ENCODE measurements at regions not wholly inside any gene's neighbourhood (a gene's known extent, or its start where the extent isn't known, plus 50 kb on each side); places are given as distances from the start of the nearest gene placed in this dataset.
A peak's percentile ranks its signal among the peaks of the same experiment; 100 is the strongest.
"Not testable (repeated sequence)": the region's sequence is repeated elsewhere in the genome, so short reads cannot be mapped to it uniquely, and the experiment has no call there.

DNA sequence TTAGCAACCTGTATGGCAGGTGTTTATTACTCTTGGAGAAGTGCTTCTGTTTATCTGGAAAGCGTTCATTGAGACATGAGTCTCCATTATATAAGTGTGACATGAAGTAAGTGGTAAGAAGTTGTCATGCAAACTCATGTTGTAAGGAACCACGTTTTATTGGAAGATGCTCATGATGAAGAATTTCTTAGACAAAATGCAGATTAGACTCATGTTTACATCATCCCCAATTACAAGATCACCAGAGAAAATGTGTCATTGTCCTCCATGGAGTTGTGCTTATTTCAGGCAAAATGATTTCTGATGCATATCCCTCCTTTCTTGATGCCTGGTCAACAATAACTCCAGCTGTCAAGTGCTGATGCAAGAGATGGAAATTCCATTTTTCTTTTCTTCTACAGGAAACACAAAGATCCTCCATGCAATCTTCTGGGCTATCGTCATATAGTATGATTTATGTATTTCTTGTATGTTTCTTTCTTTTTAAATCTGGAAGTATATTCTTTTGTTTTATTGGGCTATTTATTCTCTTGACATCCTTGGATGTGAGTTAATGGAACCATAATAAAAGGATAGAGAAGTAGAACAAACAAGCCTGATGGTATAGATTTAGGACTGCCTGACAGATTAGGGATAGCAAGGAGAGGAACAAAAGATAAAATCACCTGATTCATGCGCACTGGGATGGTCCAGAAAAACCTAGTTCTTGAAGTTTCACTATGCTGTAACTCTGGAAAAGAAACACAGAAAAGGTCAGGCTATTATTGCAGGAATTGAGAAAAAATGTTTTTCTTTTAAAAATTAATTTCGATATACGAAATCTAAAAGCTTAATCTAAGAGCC lies 50.7 kb upstream of the DIAPH3 start:
- no peak for DNase-seq

DNA sequence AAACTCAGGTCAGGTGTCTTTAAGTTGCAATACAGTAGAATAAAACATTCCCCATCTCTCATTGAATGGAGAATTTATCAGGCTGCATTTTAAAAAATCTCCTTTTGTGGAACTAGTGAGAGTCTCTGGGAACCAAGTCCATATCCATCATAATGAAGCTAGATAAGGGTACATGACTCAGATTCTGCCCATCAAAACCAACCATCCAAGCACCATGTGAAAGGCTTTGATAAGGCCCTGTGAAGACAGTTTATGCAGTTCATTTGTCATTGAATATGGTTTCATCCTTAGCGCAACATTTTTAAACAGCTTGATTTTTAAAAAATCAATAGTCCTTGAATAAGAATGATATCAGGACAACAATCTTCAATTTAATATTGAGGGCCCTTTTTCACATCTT lies 56.3 kb upstream of the DIAPH3 start:
- no peak for DNase-seq

DNA sequence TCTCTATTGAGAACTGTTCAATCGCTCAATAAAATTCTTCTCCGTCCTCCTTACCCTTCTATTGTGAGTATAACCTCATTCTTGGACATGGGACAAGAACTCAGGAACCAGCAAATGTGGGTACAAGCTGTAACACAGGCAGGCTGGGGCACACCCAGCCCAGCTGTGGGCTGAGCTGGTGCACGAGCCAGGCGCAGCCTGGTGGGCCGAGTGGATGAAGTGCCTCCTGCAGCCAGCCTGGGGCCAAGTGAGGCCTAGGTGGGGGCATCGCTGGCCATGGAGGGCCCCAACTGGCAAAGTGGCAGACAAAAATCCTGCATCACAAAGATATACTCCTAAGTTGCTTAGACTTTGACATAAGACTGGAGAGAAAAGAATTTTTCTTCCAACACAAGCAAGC lies 57.9 kb upstream of the DIAPH3 start:
- DNase-seq, result no peak

GRCh38 chr13:60226507-60226906 lies 62.8 kb upstream of the DIAPH3 start:
- DNase-seq, result peak; percentile 51

- no peak for DNase-seq
Measured at GRCh38 chr13:60227158-60227557, 63.4 kb upstream of the DIAPH3 start.

DNA sequence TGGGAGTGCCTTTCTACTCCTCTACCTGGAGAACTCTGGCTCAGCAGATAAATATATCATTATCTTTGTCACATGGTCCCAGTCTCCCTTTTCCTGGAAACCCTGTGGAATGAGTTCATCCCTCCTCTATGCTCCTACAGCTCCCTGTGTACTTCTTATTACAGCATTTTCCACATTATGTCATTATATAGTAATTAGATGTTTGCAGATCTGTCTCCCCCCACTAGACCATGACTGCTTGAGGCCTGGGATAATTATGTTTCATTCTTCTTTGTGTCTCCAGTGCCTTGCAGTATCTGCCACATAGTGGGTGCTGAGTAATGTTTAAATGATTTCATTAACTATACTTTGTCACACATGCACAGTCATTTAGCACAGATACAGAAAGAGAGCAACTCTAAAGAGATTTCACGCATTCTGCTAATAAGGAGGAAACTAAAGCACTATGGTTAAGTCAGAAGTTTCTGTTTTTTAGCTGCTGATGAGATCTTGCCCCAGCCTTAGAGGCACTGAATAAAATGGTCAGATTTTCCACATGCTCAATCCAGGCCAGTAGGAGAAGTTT lies 66.1 kb upstream of the DIAPH3 start:
- DNase-seq, result peak; percentile 11

GRCh38 chr13:60230593-60230992 lies 66.9 kb upstream of the DIAPH3 start:
- DNase-seq, result peak; percentile 19

DNA sequence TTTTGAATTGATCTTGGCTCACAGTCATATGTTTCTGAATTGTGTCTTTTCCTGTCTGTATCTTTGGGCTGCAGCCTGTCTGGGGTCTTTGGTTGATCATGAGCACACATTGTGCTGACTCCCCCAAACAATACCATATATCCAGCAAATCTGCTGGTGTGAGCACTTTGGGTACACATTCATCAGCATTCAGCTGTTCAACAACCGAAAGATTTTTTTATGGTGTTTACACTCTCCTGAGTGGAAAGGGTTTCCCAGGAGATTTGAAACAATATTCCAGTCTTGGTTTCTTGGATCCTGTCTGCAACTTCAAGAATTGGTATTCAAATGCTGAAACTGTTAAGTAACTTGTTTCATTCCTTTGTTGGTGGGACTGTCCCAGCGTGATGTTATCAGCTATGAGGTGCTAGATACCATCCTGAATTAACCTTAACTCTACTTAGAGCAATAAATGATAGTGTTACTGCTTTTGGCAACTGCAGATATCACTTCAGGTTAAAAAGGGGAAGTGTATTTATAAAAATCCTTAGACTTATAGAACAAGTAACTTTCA lies 78.4 kb upstream of the DIAPH3 start:
- no peak for DNase-seq

DNA sequence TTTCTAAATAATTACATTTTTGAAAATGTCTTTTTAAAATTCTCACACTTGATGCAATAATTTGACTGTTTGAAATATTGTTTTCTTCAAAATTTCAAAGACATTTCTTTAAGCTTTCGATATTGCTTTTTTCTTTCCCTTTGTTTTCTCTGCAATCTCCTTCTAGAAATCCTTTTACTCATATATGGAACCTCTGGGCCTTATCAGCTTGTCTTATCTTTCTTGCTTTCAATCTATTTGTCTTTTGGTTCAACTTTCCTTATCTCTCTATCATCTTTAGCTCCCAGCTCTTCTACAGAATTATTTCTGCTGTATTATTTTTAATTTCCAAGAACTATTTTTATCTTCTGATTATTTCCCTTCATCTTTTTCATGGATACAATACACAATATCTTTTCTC lies 80.7 kb upstream of the DIAPH3 start:
- no peak for DNase-seq

GRCh38 chr13:60251419-60251818 lies 87.7 kb upstream of the DIAPH3 start:
- DNase-seq, result not testable (repeated sequence)

DNA sequence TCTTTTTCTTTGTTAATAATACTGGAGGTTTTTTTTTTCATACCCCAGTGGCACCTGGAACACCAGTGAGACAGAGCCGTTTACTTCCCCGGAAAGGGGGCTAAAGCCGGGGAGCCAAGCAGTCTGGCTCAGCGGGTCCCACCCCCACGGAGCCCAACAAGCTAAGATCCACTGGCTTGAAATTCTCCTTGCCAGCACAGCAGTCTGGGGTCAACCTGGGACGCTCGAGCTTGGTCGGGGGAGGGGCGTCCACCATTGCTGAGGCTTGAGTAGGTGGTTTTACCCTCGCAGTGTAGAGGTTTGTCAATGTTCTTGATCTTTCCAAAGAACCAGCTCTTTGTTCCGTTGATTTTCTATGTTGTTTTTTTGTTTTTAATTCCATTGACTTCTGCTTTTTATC lies 94.6 kb upstream of the DIAPH3 start:
- no peak for DNase-seq

DNA sequence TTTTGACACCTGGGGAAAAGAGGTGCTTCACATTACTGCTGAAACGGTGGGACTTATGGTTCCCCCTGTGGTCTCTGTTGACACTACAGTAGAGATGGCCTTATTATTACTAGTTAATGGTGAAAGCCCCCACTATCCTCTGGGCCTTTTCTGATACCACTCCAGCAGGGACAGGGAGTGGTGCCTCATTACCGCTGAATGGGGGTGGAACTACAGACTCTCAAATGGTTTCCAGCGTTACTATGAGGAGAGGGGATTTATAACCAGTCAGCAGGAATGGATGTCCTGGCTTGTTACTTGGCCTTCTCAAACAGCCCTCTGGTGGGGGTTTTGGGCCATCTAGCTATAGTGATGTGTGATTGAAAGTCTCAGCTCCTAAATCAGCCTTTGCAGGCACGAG lies 96.7 kb upstream of the DIAPH3 start:
- DNase-seq, result no peak

DNA sequence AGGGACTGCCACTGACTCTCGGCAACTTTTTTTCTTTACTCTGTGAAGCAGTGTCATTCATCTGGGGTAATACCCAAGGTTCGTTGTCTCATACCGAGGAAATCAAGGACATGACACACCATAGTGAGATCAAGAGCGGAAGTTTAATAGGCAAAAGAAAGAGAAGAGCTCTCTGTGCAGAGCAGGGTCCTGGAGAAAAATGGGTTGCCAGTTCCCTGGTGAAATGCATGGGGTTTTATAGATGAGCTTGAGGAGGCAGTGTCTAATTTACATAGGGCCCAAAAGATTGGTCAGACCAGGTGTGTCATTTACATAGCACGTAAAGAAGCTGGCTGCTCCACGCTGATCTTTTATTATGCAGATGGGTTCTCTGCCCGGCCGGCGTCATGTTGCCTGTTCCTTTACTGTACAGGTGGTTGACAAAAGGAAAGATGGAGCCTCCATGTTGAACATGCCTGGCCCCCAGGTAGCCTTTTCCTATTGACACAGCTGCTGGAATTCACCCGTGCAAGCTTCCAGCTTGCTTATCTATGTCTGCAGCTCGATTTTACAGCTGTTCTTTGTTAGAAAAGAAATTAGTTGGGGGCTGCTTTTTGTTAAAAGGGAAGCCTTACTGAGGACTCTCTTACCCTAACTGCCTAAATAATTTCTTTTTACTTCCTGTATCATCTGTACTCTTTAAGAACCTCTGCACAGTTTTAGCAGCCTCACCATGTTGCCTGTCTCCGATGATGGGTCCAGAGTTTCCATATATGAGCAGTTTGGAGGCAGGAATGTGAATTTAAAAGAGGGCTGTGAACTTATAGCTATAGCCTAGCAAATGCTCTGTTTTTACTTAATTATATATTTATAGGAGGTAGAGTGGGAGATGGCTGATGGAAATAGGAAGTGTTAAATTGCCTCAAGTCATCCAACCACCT lies 98.0 kb upstream of the DIAPH3 start:
- no peak for DNase-seq

DNA sequence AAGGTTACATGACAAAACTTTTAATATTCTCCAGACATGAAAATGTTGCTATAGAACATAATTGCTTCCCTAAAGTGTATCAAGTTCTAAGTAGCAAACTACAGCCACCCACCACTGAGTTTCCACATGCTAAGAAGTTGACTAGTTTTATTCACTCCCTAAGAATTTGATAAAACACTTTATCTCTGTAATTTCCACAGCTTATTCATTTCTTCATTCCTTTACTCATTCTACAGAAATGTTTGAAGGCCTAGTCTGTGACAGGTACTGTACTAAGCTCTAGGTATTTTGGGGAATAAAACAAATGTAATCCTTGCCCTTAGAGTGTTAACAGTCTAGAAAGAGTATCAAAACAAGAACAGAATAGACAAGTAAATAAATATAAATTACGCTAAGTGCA lies 101.8 kb upstream of the DIAPH3 start:
- DNase-seq, result no peak

- DNase-seq, result peak; percentile 33
Measured at GRCh38 chr13:60267498-60268202, 103.9 kb upstream of the DIAPH3 start.

- DNase-seq, result no peak
Measured at GRCh38 chr13:60268203-60268555, 104.5 kb upstream of the DIAPH3 start.

- DNase-seq, result no peak
Measured at GRCh38 chr13:60273971-60274527, 110.3 kb upstream of the DIAPH3 start.

GRCh38 chr13:60274655-60275054 lies 110.9 kb upstream of the DIAPH3 start:
- no peak for DNase-seq

DNA sequence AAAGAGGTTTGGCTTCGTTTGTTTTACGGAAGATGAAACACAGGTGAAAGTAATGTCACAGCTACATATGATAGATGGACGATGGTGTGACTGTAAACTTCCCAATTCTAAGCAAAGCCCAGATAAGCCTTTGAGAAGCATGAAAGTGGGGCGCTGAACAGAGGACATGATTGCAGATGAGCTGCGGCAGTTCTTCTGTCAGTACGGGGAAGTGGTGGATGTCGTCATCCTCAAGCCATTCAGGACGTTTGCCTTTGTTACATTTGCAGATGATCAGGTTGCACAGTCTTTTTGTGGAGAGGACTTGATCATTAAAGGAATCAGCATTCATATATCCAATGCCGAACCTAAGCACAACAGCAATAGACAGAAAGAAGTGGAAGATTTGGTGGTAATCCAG lies 111.5 kb upstream of the DIAPH3 start:
- no peak for DNase-seq

GRCh38 chr13:60280524-60280923 lies 116.5 kb upstream of the TDRD3 start:
- DNase-seq, result not testable (repeated sequence)

GRCh38 chr13:60282186-60282585 lies 114.8 kb upstream of the TDRD3 start:
- DNase-seq, result peak; percentile 34

- DNase-seq, result no peak
Measured at GRCh38 chr13:60282708-60283107, 114.3 kb upstream of the TDRD3 start.

Measured in eye (tissue), 1 donor.